Loucy (cell line): ENCODE measurements at regions not wholly inside any gene's neighbourhood (a gene's known extent, or its start where the extent isn't known, plus 50 kb on each side); places are given as distances from the start of the nearest gene placed in this dataset.

Experiments
- H2AFZ ChIP-seq: fragments of 200-600 bp; sonication (generic); 2 replicates; pipeline ENCODE4 v1.6.0; 2016; ENCODE audit warnings: antibody characterized with exemption, mild to moderate bottlenecking, low read length, moderate library complexity
- H3F3A ChIP-seq: fragments of 200-600 bp; 2 replicates; pipeline ENCODE4 v1.6.0; 2016; ENCODE audit warnings: antibody characterized with exemption, low read depth, mild to moderate bottlenecking
- H3K27me3 ChIP-seq: fragments of 200-600 bp; sonication (generic); 2 replicates; pipeline ENCODE4 v1.6.1; 2014; ENCODE audit warnings: low read length, mild to moderate bottlenecking; ENCODE audit not compliant: insufficient read depth, poor library complexity, severe bottlenecking
- H3K36me3 ChIP-seq: fragments of 200-600 bp; sonication (generic); 2 replicates; pipeline ENCODE4 v1.6.1; 2016; ENCODE audit warnings: low read length; ENCODE audit not compliant: insufficient read depth
- H3K4me1 ChIP-seq: fragments of 200-600 bp; sonication (generic); 2 replicates; pipeline ENCODE4 v1.5.1; 2014; ENCODE audit warnings: low read length, mild to moderate bottlenecking; ENCODE audit not compliant: insufficient read depth, poor library complexity, severe bottlenecking
- H3K4me2 ChIP-seq: fragments of 200-600 bp; sonication (generic); 2 replicates; pipeline ENCODE4 v1.6.0; 2014; ENCODE audit warnings: antibody characterized with exemption, low read length, low read depth, mild to moderate bottlenecking; ENCODE audit not compliant: poor library complexity, severe bottlenecking
- H3K4me3 ChIP-seq: fragments of 200-600 bp; sonication (generic); 2 replicates; pipeline ENCODE4 v1.5.1; 2014; ENCODE audit warnings: low read length, mild to moderate bottlenecking, mixed read lengths; ENCODE audit not compliant: poor library complexity, severe bottlenecking
- H3K79me2 ChIP-seq: fragments of 200-600 bp; sonication (generic); 2 replicates; pipeline ENCODE4 v1.6.1; 2014; ENCODE audit warnings: low read length; ENCODE audit not compliant: insufficient read depth
- H3K9ac ChIP-seq: fragments of 200-600 bp; sonication (generic); 2 replicates; pipeline ENCODE4 v1.6.0; 2014; ENCODE audit warnings: mild to moderate bottlenecking, low read depth, low read length, moderate library complexity; ENCODE audit not compliant: poor library complexity, severe bottlenecking
- H3K9me2 ChIP-seq: fragments of 200-600 bp; sonication (generic); replicated peaks from 2 replicates; pipeline ENCODE4 v1.6.1; 2016; ENCODE audit warnings: low read depth, low read length, mixed read lengths
- H3K9me3 ChIP-seq: fragments of 200-600 bp; sonication (generic); 2 replicates; pipeline ENCODE4 v1.6.1; 2014; ENCODE audit warnings: mild to moderate bottlenecking, antibody characterized with exemption, low read length, low read depth; ENCODE audit not compliant: insufficient read depth
- H4K20me1 ChIP-seq: fragments of 200-600 bp; sonication (generic); 2 replicates; pipeline ENCODE4 v1.6.0; 2014; ENCODE audit warnings: antibody characterized with exemption, low read length, mild to moderate bottlenecking; ENCODE audit not compliant: insufficient read depth, poor library complexity, severe bottlenecking
- EZH2phosphoT487 ChIP-seq: fragments of 200-600 bp; IDR thresholded peaks from 2 replicates; pipeline ENCODE4 v1.6.1; 2018; ENCODE audit warnings: antibody characterized with exemption, mild to moderate bottlenecking, moderate library complexity, borderline replicate concordance
- TF ChIP-seq, protein P1 (sequence below): fragments of 200-600 bp; sonication (generic); conservative IDR thresholded peaks from 2 replicates; pipeline ENCODE4 v1.5.1; 2014; ENCODE audit warnings: mild to moderate bottlenecking, antibody characterized with exemption, low read length

- peak overlapping the region; percentile 3 for H3K4me3 ChIP-seq
- peak overlapping the region; percentile 74 for H2AFZ ChIP-seq
These were observed 95.1 kb downstream of the FASLG start for GRCh38 chr1:172753964-172754363.

GRCh38 chr1:172754609-172755008, 95.7 kb downstream of the FASLG start:
- Histone ChIP-seq H3K4me3 (no peak overlapping the region), H3K9me3 (no peaks in the 10 kb centered on the region), H3K4me1 (peaks cover 35% of the 10 kb centered on the region), H3K27me3 (no peaks in the 10 kb centered on the region), H3K9ac (no peak overlapping the region), H3K9me2 (no peaks in the 10 kb centered on the region), H3F3A (no peaks in the 10 kb centered on the region), H4K20me1 (no peaks in the 10 kb centered on the region), H3K36me3 (no peaks in the 10 kb centered on the region), H3K4me2 (peak overlapping the region; percentile 47), H2AFZ (no peak overlapping the region), H3K79me2 (no peaks in the 10 kb centered on the region)
- TF ChIP-seq, protein P1, sequence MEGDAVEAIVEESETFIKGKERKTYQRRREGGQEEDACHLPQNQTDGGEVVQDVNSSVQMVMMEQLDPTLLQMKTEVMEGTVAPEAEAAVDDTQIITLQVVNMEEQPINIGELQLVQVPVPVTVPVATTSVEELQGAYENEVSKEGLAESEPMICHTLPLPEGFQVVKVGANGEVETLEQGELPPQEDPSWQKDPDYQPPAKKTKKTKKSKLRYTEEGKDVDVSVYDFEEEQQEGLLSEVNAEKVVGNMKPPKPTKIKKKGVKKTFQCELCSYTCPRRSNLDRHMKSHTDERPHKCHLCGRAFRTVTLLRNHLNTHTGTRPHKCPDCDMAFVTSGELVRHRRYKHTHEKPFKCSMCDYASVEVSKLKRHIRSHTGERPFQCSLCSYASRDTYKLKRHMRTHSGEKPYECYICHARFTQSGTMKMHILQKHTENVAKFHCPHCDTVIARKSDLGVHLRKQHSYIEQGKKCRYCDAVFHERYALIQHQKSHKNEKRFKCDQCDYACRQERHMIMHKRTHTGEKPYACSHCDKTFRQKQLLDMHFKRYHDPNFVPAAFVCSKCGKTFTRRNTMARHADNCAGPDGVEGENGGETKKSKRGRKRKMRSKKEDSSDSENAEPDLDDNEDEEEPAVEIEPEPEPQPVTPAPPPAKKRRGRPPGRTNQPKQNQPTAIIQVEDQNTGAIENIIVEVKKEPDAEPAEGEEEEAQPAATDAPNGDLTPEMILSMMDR = no peak
- TF ChIP-seq EZH2phosphoT487 = no peak

More at GRCh38 chr1:172753964-172754363, 95.1 kb downstream of the FASLG start:
- Histone ChIP-seq H4K20me1 (no peaks in the 10 kb centered on the region), H3K9ac (peak overlapping the region; percentile 2), H3K4me2 (peak overlapping the region; percentile 47), H3K36me3 (no peaks in the 10 kb centered on the region), H3K4me1 (peaks cover 35% of the 10 kb centered on the region), H3F3A (no peaks in the 10 kb centered on the region), H3K9me2 (no peaks in the 10 kb centered on the region), H3K79me2 (no peaks in the 10 kb centered on the region), H3K27me3 (no peaks in the 10 kb centered on the region), H3K9me3 (no peaks in the 10 kb centered on the region)
- TF ChIP-seq, protein P1 = no peak
- no peak for TF ChIP-seq EZH2phosphoT487

- H3K9me2 ChIP-seq = no peaks in the 10 kb centered on the region
- H3K4me2 ChIP-seq = no peak overlapping the region
- no peak for TF ChIP-seq EZH2phosphoT487
- TF ChIP-seq, protein P1 = no peak
- H3K4me1 ChIP-seq = peaks cover 35% of the 10 kb centered on the region
- H3K9me3 ChIP-seq = no peaks in the 10 kb centered on the region
- no peak overlapping the region for H2AFZ ChIP-seq
- H3K4me3 ChIP-seq = no peak overlapping the region
- no peaks in the 10 kb centered on the region for H3K36me3 ChIP-seq
- no peak overlapping the region for H3K9ac ChIP-seq
- no peaks in the 10 kb centered on the region for H4K20me1 ChIP-seq
- no peaks in the 10 kb centered on the region for H3K79me2 ChIP-seq
- no peaks in the 10 kb centered on the region for H3K27me3 ChIP-seq
- no peaks in the 10 kb centered on the region for H3F3A ChIP-seq
These were observed 96.2 kb downstream of the FASLG start for GRCh38 chr1:172755099-172755498.
